HTR-8/SVneo (cell line): ENCODE measurements at regions not wholly inside any gene's neighbourhood (a gene's known extent, or its start where the extent isn't known, plus 50 kb on each side); places are given as distances from the start of the nearest gene placed in this dataset.

ENCODE experiments used
- DNase-seq: peaks from one replicate; pipeline ENCODE4 v3.0.0; 2011; ENCODE audit warnings: low spot score, mixed read lengths; ENCODE audit not compliant: insufficient read length
- FAIRE-seq: peaks from 2 replicates; lab custom pipeline; 2011; peaks lifted over from hg19 to GRCh38; lab: Jason Lieb, UNC

DNA sequence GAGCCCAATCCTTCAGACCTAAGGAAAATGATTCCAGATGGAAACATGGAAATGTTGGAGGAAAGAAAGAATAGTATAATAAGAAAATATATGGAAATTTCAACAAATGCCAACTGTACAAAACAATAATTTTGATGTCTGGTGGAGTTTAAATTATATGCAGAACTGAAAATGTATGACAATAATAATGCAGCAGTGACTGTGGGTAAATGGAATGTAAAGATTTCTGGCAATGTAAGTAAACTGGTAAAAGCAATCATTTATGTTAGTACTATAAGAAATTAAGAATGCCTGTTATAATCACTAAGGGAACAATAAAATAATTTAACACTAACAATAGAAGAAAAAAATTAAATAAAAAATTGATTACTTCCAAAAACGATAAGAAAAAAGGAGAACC lies 89.0 kb downstream of the EDN1 start:
- FAIRE-seq (no peak), DNase-seq (no peak)

DNA sequence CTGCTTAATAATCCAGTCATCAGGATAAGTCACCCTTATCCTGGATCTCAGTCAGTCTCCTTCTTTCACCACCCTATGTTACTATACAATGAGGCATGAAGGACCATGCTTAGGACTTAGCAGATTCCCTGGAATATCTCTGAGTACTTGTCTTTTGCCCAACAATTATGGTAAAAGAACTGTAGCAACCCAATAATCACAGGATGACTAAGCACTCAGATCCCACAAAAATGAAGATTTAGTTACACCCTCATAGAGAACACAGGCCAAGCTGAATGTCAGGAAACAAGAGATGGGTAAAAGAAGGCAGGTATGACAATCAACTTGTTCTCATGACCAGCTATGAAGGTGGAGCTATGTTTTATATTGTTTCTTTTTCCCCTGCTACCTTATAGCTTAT lies 91.4 kb downstream of the EDN1 start:
- DNase-seq (no peak), FAIRE-seq (no peak)

DNA sequence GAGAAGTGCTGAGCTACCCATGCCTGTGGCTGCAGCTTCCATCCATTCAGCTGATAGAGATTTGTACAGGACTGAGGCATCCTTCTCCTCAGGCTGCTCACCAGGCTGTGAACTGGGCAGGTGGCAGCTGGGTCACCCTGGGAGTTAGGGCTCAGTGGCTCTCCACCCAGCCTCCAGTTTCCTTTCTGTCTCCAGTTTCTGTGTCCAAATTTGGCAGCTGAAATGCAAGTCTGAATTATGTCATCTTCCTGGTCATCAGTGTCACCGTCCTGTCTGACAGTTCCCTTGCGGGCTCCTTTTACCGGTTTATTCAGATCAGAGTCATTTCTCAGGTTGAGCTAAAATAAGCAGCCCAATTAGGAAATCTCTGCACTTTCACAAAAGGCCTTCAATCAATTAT lies 93.3 kb downstream of the EDN1 start:
- FAIRE-seq (no peak), DNase-seq (no peak)

DNA sequence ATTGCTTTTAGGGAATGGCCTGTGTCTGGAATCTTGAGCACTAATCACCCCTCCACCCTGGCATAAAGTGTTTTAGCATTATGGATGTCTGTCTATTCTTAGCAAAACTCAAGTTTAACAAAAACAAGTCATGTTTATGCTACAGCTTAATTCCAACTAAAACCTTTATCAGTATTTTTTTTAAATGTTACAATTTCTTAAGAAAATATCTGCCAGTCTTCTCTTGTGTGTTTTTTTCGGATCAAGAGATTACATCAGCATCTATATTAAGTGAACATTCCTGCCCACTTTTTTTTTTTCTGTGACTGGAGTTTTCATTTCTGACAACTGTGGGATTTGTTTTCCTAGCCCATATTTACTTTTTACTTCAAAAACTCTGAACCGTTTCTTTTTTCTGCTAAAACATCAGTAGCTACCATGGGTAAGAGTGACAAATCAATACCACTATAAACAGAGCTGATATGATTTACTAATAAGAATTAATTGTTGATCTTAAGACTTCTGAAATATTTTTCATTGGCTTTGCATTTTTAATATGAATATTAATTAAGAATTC lies 94.3 kb downstream of the EDN1 start:
- FAIRE-seq (no peak), DNase-seq (no peak)

DNA sequence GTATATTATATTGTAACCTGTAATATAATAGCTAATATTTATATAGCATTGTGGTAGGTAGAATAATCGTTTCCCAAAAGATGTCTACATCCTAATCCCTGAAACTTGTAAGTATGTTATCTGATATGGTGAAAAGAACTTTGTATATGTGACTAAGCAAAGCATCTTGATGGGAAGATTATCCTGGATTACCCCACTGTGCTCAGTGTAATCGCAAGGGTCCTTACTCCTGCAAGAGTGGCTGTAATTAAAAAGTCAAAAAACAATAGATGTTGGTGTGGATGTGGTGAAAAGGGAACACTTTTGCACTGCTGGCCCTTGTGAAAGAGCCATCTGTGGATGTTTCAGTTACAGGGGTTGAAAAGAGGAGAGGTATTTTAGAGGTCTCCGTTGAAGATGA lies 95.2 kb downstream of the EDN1 start:
- DNase-seq: no peak
- FAIRE-seq: no peak

DNA sequence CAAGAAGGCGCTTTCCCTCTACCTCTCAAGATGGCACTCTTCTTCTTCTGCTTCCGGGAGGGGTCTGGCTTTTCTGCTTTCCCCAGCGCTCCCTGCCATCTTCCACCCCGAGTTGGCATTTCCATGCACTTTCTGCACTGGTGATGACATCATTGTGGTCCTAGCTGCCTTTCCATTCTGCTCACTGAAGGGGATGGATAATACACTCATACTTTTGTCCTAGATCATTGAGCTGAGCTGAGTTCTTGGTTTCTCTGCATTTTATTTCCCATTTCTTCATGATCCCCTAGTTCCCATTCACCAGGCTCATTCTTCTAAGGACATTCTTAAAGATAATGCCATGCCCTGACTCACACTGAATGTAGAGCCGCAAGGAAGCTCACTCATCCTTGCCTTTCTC lies 96.7 kb downstream of the EDN1 start:
- FAIRE-seq: no peak
- DNase-seq: no peak

DNA sequence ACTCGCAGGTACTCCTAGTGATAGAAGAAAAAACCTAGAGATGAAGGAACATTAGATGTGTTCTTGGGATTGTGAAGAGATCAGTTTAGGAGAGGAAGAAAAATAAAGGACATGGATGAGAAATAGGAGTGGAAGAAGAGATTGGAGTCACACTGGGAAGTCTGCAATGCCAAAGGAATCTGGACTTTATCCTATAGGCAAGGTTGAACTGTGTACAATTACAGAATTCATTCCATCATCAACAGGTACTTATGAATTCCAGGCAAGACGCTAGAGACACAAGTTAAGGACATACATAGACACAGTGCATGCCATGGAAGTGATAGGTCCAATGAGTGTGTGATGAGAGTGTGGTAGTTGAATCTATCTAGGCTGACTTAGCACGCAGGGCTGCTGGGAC lies 101.3 kb downstream of the EDN1 start:
- peak; percentile 23 for FAIRE-seq
- DNase-seq: no peak

DNA sequence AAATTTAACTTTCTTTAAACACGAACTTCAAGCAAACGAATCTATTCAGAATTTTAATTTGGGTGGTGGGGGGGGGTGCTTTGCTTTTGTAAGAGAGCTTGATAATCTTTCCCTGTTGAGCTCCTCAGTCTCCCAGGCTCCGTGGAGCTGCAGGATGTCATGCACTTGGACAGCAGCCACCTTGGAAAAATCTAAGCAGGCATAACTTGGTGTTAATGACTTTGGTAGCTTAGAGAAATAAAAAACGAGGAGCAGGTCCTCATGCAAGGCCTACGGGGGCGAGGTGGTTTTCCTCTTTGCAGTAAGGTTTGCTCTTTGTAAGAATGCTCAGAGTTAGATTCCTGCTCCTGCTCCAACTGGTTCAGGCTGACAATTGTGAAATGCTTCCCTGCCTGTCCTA lies 102.3 kb downstream of the EDN1 start:
- FAIRE-seq (no peak), DNase-seq (no peak)

DNA sequence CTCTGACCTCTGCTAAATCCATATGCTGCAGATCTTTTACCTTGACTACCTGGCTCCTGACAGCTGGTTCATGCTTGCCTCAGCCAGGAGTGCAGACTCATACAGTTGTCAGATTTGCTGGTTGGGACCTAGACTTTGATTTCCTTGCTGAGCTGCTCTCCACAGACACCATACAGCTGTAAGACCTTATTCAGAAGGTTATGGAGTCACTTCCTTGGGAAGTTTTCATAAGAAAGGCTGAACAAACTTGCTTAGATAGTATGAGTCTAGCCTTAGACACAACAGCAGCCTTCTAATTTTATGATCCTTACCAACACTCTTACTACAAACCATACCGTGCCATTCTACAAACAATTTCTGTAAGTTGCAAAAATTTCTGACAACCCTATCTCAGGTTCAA lies 102.9 kb downstream of the EDN1 start:
- DNase-seq: no peak

DNA sequence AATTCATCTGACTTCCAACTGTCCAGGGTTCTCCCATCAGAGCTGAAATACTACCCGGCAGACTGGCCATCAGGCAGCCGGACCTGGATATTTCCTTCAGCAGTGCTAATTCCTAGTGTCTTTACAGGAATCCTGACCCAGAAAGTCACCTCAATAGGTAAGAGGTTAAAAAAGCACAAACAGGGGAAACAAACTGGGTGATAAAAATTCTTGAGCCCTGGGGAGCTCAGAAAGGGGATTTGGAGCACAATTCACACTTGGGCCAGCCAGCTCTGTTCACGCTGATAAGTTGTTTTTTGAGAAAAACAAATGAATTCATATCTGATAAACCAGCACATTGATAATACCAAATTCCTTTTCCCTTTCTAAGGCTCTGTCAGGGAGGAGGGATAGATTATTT lies 104.0 kb downstream of the EDN1 start:
- DNase-seq: no peak
- no peak for FAIRE-seq

More for the DNA sequence above, 102.9 kb downstream of the EDN1 start:
- FAIRE-seq: no peak

DNA sequence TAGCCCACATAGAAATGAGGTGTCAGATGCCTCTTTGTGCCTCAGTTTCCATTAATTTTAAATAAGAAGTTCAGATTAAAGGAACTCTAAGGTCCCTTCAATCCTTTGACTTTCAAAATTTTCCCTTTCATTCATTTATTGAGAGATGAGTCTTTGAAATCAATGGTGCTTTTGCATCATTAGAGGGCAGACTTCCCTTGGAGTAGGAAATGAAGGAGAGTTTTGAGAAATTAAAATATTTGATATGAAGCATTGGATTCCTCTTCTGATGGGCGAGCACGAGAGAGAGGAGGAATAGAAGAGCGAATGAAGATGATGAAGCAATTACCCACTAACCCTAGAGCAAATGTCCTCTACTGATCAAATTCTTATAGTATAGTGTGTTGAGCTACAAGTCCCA lies 105.7 kb downstream of the EDN1 start:
- DNase-seq (no peak), FAIRE-seq (no peak)

DNA sequence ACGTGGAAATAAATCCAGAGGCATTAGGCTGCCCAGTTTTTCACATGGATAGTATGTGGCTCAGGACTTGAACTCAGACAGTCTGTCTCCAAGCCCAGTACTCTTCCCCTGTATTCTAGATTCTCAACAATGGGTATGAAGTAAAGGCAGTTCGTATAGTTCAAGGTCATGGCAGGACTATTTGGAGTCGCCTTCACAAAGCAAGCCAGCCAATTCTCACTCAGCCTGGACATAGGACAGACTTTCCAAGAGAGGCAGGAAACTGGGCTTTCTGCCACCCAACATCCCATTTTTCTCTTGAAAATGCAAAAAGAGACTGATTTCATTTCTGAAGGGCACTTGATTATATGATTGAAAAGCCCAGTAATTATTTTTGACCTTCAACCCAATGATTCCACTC lies 111.0 kb downstream of the EDN1 start:
- no peak for FAIRE-seq

DNA sequence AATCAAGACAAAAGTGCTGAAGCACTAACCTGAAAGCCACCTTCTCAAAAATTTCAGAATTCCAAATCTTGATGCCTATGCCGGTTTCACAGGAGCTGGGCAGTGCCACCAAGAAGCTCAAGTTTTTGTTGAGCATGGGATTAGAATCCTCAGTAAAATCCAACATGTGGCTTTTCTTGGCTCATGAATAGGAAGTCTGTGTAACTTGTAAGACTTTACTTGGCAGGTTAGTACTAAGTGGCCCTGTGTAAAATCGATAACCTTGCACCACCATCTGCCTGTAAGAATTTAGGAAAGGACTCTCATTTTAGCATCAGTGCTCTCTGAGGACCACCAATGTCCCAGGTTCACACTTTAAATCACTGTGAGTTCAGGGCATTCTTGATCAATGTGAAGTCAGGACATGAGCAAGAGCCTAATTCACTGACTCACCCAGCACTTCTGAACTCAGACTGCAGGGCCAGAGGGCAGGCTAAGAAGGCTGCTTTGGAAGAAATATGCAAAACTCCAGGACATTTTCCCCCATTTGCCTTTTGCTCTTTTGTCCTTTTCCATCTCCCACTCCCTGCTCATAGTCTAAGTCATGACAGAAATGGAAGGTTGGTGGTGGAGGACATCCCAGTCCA lies 113.2 kb downstream of the EDN1 start:
- peak; percentile 34 for DNase-seq
- no peak for FAIRE-seq

More for the DNA sequence above, 111.0 kb downstream of the EDN1 start:
- no peak for DNase-seq

DNA sequence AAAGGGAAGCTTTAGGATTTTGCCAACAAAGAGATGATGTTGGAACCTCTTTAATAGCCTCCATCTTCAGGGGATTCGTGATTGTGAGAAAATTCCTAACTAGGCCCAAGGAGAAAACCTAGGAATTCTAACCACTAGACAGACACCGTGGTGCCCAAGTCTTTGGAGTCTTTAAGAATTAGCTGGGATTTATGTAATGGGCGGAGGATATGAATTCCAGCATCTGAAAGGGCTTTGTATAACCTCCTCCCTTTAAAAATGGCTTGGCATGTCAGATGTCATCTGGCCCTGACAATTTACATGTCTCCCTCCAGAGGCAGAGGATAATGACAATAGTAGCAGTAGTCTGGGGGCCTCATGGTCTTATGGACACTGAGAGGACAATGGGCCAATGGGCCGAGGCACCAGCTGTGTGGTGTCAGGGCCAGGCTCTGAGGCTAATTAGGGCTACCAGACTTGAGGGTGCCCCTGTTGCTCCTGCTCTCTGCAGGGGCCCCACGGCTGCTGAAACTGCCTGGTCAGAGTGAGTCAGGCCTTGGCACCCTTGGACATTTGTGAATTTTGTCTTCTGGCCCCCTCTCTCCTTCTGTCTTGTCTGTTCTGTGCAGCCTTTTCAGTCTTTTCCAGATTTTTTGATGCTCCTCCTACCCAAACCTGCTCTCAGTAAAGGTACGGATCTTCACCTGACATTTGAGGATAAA lies 113.9 kb downstream of the EDN1 start:
- FAIRE-seq (no peak), DNase-seq (no peak)

DNA sequence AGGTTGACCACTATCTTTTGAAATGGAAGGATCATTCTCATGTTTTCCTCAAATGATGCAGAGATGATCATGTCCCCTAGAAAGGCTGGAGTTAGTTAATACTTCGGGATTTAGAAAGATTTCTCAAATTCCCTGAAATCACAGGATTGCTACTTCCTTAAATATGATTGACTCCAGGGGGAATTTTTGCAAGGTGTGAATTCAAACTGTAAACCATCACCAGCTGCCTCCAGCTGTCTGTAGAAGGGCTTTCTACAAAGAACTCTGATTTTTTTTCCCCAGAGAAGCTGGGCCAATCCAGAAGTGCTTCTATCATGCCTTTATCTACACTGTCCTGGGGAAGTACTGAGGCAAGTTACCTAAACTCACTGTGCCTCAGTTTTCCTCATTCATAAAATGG lies 114.5 kb downstream of the EDN1 start:
- no peak for DNase-seq
- FAIRE-seq: no peak

DNA sequence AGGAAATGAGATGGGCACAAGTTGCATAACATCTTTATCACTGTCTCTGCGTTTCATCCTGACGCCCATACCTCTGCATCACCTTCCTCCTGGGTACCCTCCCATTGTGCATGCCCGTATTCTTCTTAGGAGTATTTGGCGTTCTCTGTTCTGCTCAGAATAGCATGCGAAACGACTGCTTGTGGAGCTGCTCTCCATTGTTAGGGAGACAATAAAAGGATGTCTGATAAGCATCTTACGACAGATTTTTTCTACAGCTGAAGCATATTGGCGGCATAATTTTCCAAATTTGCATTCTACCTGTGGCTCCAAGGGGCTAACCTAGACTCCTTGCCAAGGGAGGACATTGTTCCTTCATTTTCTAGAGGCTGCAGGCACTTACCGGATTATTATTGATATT lies 118.6 kb downstream of the EDN1 start:
- DNase-seq: no peak
- FAIRE-seq: no peak

DNA sequence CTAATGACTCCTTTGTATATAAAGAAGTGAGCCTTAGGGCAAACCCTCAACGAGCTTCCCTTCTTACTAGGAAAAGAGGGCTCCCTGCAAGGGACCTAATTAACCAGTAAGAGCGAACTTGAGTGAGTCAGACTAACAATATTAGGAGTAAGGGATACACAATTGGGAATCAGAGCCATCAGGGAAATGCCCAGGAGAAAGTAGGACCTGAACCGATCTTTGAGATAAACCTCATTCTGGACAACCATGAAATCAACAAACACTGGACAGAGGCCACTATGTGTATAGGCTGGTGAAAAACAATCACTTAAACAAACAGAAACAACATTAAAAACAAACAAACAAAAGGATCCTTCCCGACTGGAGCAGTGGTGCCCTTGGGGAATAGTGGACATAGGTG lies 120.8 kb downstream of the EDN1 start:
- DNase-seq (no peak), FAIRE-seq (no peak)

DNA sequence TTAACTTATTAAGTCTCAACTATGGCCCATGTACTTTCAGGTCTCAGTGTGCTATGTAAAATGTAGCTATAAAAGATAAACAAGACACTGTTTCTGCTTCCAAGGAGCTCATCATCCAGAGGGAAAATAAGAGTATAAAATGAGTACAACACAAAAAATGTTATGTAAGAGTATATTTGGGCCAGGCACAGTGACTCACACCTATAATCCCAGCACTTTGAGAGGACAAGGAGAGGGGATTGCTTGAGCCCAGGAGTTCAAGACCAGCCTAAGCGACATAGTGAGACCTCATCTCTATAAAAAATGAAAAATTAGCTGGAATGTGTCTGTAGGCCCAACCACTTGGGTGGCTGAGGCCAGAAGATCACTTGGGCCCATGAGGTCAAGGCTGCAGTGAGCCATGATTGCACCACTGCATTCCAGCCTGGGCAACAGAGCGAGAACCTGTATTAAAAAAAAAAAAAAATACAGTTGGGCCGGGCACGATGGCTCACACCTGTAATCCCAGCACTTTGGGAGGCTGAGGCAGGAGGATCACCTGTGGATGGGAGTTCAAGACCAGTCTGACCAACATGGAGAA lies 124.0 kb downstream of the EDN1 start:
- FAIRE-seq: no peak
- no peak for DNase-seq

DNA sequence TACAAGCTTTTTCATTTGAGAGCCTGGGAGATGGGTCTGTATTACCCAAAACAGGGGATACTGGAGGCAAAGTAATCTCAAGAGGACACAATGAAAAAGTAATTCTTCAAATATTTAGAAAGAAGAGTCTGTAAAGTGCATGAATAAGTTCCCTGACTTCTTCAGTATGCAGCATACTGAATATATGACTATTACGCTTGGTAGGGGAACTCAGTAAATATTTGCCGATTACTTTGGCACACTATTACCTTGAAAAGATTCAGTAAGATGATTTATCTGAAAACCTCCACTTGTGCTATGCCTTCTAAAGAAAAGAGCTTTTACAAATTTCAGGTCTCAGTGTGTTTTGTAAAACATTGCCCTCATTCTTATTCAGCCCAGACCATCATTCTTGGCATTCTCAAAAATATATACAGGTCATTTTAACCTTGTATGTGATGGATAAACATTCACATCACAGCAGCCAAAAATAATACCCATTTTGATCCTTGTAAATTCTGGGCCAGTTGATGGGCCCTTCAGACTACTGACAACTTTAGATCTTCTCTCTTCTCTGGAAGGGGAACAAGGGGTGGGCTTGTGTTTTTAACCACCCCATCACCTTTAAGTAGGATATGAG lies 125.9 kb downstream of the EDN1 start:
- FAIRE-seq: no peak
- no peak for DNase-seq

DNA sequence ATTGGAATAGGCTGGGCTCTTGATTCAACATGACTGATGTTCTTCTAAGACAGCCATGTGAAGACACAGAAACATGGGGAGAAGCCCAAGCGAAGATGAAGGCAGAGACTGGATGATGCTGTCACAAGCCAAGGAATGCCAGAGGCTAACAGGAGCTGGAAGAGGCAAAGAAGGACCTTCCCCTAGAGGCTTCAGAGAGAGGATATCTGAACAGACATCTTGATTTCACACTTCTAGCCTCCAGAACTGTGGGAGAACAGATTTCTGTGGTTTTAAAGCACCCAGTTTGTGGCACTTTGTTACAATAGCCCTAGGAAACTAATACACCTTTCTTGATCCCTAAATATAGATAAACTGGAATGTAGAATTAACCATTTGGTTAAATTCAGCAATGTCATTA lies 127.0 kb downstream of the EDN1 start:
- no peak for DNase-seq
- FAIRE-seq: no peak

DNA sequence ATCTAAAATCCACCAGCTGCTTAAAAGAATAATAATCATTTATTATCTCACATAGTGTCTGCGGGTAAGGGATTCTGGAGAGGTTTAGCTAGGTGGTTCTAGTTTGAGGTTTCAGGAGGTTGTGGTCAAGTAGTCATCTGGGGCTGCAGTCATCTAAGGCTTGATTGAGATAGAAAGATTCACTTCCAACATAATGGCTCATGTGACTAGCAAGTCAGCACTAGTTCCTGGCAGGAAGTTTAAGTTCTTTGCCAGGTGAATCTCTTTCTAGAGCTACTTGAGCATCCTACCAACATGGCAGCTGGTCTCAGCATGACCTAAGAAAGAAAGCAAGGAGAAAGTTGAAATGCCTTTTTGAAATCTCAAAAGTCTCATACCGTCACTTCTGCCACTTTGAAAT lies 128.8 kb downstream of the EDN1 start:
- no peak for FAIRE-seq

More for the DNA sequence above, 128.8 kb downstream of the EDN1 start:
- no peak for DNase-seq
